ENCODE measurements at regions not wholly inside any gene's neighbourhood (a gene's known extent, or its start where the extent isn't known, plus 50 kb on each side); places are given as distances from the start of the nearest gene placed in this dataset.

DNA sequence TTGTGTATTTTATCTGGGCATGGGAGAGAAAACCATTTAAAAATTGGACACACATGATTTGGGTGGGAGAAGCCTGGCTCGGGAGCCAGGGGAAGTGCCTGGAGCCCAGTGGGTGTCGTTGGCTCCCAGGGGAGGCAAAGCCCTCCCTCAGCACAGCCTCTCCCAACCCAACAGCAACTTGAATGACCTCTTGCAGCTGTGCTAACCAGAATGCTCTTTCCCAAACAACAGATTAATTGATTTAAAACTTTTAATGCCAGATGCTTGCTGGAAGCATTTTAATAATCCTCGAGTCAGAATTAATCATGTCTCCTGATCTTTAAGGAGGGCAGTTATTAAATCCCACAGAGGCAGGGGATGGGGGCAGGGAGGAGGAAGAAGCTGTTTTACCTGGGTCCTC lies 401.6 kb downstream of the BUD13 start:
- DNase-seq (ENCODE audit: low read depth in 2 of 2) = no peak
- no peaks in the 10 kb centered on the region for H4K20me1 ChIP-seq (ENCODE audit: control insufficient read depth, extremely low read depth, insufficient read depth, low read length)
- H3K27me3 ChIP-seq (ENCODE audit: control insufficient read depth, insufficient read depth, low read length) = no peaks in the 10 kb centered on the region
- H3K9me3 ChIP-seq (ENCODE audit: control insufficient read depth, insufficient read depth, low read depth, low read length) = no peaks in the 10 kb centered on the region
- H3K9ac ChIP-seq (ENCODE audit: insufficient read depth, low read length) = no peak overlapping the region
- TF ChIP-seq, protein P1, sequence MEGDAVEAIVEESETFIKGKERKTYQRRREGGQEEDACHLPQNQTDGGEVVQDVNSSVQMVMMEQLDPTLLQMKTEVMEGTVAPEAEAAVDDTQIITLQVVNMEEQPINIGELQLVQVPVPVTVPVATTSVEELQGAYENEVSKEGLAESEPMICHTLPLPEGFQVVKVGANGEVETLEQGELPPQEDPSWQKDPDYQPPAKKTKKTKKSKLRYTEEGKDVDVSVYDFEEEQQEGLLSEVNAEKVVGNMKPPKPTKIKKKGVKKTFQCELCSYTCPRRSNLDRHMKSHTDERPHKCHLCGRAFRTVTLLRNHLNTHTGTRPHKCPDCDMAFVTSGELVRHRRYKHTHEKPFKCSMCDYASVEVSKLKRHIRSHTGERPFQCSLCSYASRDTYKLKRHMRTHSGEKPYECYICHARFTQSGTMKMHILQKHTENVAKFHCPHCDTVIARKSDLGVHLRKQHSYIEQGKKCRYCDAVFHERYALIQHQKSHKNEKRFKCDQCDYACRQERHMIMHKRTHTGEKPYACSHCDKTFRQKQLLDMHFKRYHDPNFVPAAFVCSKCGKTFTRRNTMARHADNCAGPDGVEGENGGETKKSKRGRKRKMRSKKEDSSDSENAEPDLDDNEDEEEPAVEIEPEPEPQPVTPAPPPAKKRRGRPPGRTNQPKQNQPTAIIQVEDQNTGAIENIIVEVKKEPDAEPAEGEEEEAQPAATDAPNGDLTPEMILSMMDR (conservative IDR thresholded peaks at IDR 0.05 in 1 of 2, IDR thresholded peaks at IDR 0.05 in 1 of 2; ENCODE audit: low read depth in 1 of 2, low read length in 2 of 2) = no peak
- TF ChIP-seq EZH2 (IDR thresholded peaks at IDR 0.05; ENCODE audit: low read length, missing control alignments) = no peak
- H3K4me1 ChIP-seq (ENCODE audit: control insufficient read depth, extremely low read depth, insufficient read depth, low read length) = no peaks in the 10 kb centered on the region
- H3K79me2 ChIP-seq (ENCODE audit: control insufficient read depth, insufficient read depth, low read length) = no peaks in the 10 kb centered on the region
- no peak overlapping the region for H3K27ac ChIP-seq (ENCODE audit: insufficient read depth, low read length)
- H2AFZ ChIP-seq (ENCODE audit: low read length) = no peak overlapping the region
- no peak overlapping the region for H3K4me3 ChIP-seq (replicated peaks in 1 of 4; ENCODE audit: control extremely low read depth in 1 of 4, insufficient read depth in 1 of 4, low read depth in 3 of 4, low read length in 4 of 4)
- H3K4me2 ChIP-seq (ENCODE audit: extremely low read depth, insufficient read depth, low read length) = no peak overlapping the region
- H3K36me3 ChIP-seq (ENCODE audit: control insufficient read depth, insufficient read depth, low read length) = no peaks in the 10 kb centered on the region

DNA sequence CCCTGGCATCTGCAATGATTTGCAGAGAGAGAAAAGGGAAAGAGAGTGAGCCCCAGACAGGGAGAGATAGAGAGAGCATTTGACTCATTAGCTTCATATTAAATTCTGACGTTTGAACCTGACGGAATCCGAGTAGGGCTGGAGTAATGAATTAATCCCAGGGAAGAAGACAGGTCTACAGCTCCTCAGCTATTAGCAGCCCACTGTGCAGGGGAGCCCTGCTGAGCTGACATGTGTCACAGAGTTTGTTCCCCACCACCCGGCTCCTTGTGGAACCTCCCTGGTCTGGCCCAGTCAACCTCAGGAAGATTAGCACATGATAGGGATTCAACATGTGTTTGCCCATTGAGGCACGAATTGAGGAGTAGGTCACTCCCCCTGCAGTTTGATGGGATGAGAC lies 404.0 kb downstream of the BUD13 start:
- H3K79me2 ChIP-seq (ENCODE audit: control insufficient read depth, insufficient read depth, low read length) = no peaks in the 10 kb centered on the region
- no peaks in the 10 kb centered on the region for H3K4me1 ChIP-seq (ENCODE audit: control insufficient read depth, extremely low read depth, insufficient read depth, low read length)
- H3K4me3 ChIP-seq (replicated peaks in 1 of 4; ENCODE audit: control extremely low read depth in 1 of 4, insufficient read depth in 1 of 4, low read depth in 3 of 4, low read length in 4 of 4) = no peak overlapping the region
- H4K20me1 ChIP-seq (ENCODE audit: control insufficient read depth, extremely low read depth, insufficient read depth, low read length) = no peaks in the 10 kb centered on the region
- no peak overlapping the region for H3K27ac ChIP-seq (ENCODE audit: insufficient read depth, low read length)
- no peak overlapping the region for H3K9ac ChIP-seq (ENCODE audit: insufficient read depth, low read length)
- H3K4me2 ChIP-seq (ENCODE audit: extremely low read depth, insufficient read depth, low read length) = no peak overlapping the region
- TF ChIP-seq EZH2 (IDR thresholded peaks at IDR 0.05; ENCODE audit: low read length, missing control alignments) = no peak
- TF ChIP-seq, protein P1 (conservative IDR thresholded peaks at IDR 0.05 in 1 of 2, IDR thresholded peaks at IDR 0.05 in 1 of 2; ENCODE audit: low read depth in 1 of 2, low read length in 2 of 2) = no peak
- no peaks in the 10 kb centered on the region for H3K27me3 ChIP-seq (ENCODE audit: control insufficient read depth, insufficient read depth, low read length)
- no peaks in the 10 kb centered on the region for H3K36me3 ChIP-seq (ENCODE audit: control insufficient read depth, insufficient read depth, low read length)
- no peak overlapping the region for H2AFZ ChIP-seq (ENCODE audit: low read length)
- DNase-seq (ENCODE audit: low read depth in 2 of 2) = no peak
- H3K9me3 ChIP-seq (ENCODE audit: control insufficient read depth, insufficient read depth, low read depth, low read length) = no peaks in the 10 kb centered on the region

DNA sequence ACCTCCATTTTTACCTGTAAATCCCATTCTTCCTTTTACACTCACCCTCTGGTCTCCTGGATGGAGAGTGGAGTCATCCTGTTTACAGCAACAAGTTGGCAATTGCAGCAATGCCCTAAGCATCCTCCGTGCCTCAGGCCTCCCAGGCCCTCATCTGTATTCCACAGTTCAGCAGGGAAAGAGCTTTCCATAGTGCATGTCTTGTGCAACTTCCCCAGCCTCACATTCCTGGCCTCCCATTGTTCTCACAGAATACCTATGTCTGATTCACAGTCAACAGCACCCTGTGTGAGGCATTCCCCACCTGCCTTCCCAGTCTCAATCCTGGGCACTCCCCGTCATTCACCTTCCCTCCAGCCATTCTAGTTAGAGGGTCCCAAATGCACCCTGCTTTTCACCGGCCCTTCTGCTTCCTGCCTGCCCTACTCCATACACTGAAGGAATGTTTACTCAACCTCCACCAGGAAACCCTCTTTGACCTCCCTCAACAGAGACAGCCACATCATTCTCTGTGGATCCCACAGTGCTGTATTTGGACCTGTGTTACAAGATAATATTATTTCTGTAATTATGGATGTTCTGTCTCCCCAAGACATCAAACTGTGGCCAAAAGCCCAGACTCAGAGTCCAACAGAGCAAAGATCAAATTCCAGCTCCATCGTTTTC lies 405.7 kb downstream of the BUD13 start:
- H3K4me3 ChIP-seq (replicated peaks in 1 of 4; ENCODE audit: control extremely low read depth in 1 of 4, insufficient read depth in 1 of 4, low read depth in 3 of 4, low read length in 4 of 4) = no peak overlapping the region
- H4K20me1 ChIP-seq (ENCODE audit: control insufficient read depth, extremely low read depth, insufficient read depth, low read length) = no peaks in the 10 kb centered on the region
- no peak overlapping the region for H3K27ac ChIP-seq (ENCODE audit: insufficient read depth, low read length)
- no peaks in the 10 kb centered on the region for H3K9me3 ChIP-seq (ENCODE audit: control insufficient read depth, insufficient read depth, low read depth, low read length)
- peak in 1 of 2 donors; percentile 2 for DNase-seq (ENCODE audit: low read depth in 2 of 2)
- no peak overlapping the region for H3K9ac ChIP-seq (ENCODE audit: insufficient read depth, low read length)
- H3K36me3 ChIP-seq (ENCODE audit: control insufficient read depth, insufficient read depth, low read length) = no peaks in the 10 kb centered on the region
- H2AFZ ChIP-seq (ENCODE audit: low read length) = no peak overlapping the region
- H3K4me2 ChIP-seq (ENCODE audit: extremely low read depth, insufficient read depth, low read length) = no peak overlapping the region
- no peaks in the 10 kb centered on the region for H3K27me3 ChIP-seq (ENCODE audit: control insufficient read depth, insufficient read depth, low read length)
- no peak for TF ChIP-seq EZH2 (IDR thresholded peaks at IDR 0.05; ENCODE audit: low read length, missing control alignments)
- TF ChIP-seq, protein P1 (conservative IDR thresholded peaks at IDR 0.05 in 1 of 2, IDR thresholded peaks at IDR 0.05 in 1 of 2; ENCODE audit: low read depth in 1 of 2, low read length in 2 of 2) = no peak
- no peaks in the 10 kb centered on the region for H3K4me1 ChIP-seq (ENCODE audit: control insufficient read depth, extremely low read depth, insufficient read depth, low read length)
- no peaks in the 10 kb centered on the region for H3K79me2 ChIP-seq (ENCODE audit: control insufficient read depth, insufficient read depth, low read length)
